ENCODE measurements at regions not wholly inside any gene's neighbourhood (a gene's known extent, or its start where the extent isn't known, plus 50 kb on each side); places are given as distances from the start of the nearest gene placed in this dataset.

- no peak overlapping the region for H3K9ac ChIP-seq
- no peaks in the 10 kb centered on the region for H3K36me3 Mint-ChIP-seq
- H3K4me1 ChIP-seq: peaks cover 19% of the 10 kb centered on the region
- H3K9me3 ChIP-seq (ENCODE audit: low read depth): no peaks in the 10 kb centered on the region
- H2AFZ ChIP-seq (replicated peaks): no peak overlapping the region
- H3K9me3 Mint-ChIP-seq: no peaks in the 10 kb centered on the region
- peaks cover 7% of the 10 kb centered on the region for H3K4me1 Mint-ChIP-seq
- TF ChIP-seq, protein P1, sequence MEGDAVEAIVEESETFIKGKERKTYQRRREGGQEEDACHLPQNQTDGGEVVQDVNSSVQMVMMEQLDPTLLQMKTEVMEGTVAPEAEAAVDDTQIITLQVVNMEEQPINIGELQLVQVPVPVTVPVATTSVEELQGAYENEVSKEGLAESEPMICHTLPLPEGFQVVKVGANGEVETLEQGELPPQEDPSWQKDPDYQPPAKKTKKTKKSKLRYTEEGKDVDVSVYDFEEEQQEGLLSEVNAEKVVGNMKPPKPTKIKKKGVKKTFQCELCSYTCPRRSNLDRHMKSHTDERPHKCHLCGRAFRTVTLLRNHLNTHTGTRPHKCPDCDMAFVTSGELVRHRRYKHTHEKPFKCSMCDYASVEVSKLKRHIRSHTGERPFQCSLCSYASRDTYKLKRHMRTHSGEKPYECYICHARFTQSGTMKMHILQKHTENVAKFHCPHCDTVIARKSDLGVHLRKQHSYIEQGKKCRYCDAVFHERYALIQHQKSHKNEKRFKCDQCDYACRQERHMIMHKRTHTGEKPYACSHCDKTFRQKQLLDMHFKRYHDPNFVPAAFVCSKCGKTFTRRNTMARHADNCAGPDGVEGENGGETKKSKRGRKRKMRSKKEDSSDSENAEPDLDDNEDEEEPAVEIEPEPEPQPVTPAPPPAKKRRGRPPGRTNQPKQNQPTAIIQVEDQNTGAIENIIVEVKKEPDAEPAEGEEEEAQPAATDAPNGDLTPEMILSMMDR (IDR thresholded peaks at IDR 0.05): no peak
- no peak for TF ChIP-seq EZH2phosphoT487 (IDR thresholded peaks at IDR 0.05)
- TF ChIP-seq EZH2 (IDR thresholded peaks at IDR 0.05): no peak
- no peak overlapping the region for H3K4me3 Mint-ChIP-seq
- no peak overlapping the region for H3K4me3 ChIP-seq
- no peaks in the 10 kb centered on the region for H4K20me1 ChIP-seq (ENCODE audit: low read depth)
- H3K27ac ChIP-seq: no peak overlapping the region
- H3K27ac Mint-ChIP-seq: no peak overlapping the region
- H3K27me3 Mint-ChIP-seq (ENCODE audit: insufficient read depth, low read depth): no peaks in the 10 kb centered on the region
- no peaks in the 10 kb centered on the region for H3K79me2 ChIP-seq (ENCODE audit: low read depth)
- no peaks in the 10 kb centered on the region for H3F3A ChIP-seq (ENCODE audit: low read depth)
- no peak for DNase-seq (ENCODE audit: low spot score)
- H3K4me2 ChIP-seq: no peak overlapping the region
- no peaks in the 10 kb centered on the region for H3K36me3 ChIP-seq
- H3K27me3 ChIP-seq: no peaks in the 10 kb centered on the region
Observed at GRCh38 chr6:84453499-84453898, 226.1 kb upstream of the CEP162 start.

- H4K20me1 ChIP-seq (ENCODE audit: low read depth): no peaks in the 10 kb centered on the region
- Mint-ChIP-seq H3K9me3 (no peaks in the 10 kb centered on the region), H3K27ac (no peak overlapping the region), H3K27me3 (ENCODE audit: insufficient read depth, low read depth) (no peaks in the 10 kb centered on the region), H3K36me3 (no peaks in the 10 kb centered on the region), H3K4me3 (no peak overlapping the region), H3K4me1 (peaks cover 7% of the 10 kb centered on the region)
- H2AFZ ChIP-seq (replicated peaks): no peak overlapping the region
- H3K79me2 ChIP-seq (ENCODE audit: low read depth): no peaks in the 10 kb centered on the region
- H3K27me3 ChIP-seq: no peaks in the 10 kb centered on the region
- H3F3A ChIP-seq (ENCODE audit: low read depth): no peaks in the 10 kb centered on the region
- H3K4me1 ChIP-seq: peaks cover 22% of the 10 kb centered on the region
- H3K4me3 ChIP-seq: no peak overlapping the region
- DNase-seq (ENCODE audit: low spot score): no peak
- peak overlapping the region; percentile 24 for H3K4me2 ChIP-seq
- no peaks in the 10 kb centered on the region for H3K9me3 ChIP-seq (ENCODE audit: low read depth)
- TF ChIP-seq EZH2 (IDR thresholded peaks at IDR 0.05): no peak
- no peak for TF ChIP-seq EZH2phosphoT487 (IDR thresholded peaks at IDR 0.05)
- no peaks in the 10 kb centered on the region for H3K36me3 ChIP-seq
- H3K9ac ChIP-seq: no peak overlapping the region
- H3K27ac ChIP-seq: peak overlapping the region; percentile 41
Observed at GRCh38 chr6:84450018-84450417, 222.6 kb upstream of the CEP162 start.

- H3K4me1 Mint-ChIP-seq: peaks cover 7% of the 10 kb centered on the region
- Histone ChIP-seq H4K20me1 (ENCODE audit: low read depth) (no peaks in the 10 kb centered on the region), H3K4me3 (no peak overlapping the region), H3K79me2 (ENCODE audit: low read depth) (no peaks in the 10 kb centered on the region), H3K4me2 (peak overlapping the region; percentile 24), H3K27ac (peak overlapping the region; percentile 41), H3K9me3 (ENCODE audit: low read depth) (no peaks in the 10 kb centered on the region), H3K27me3 (no peaks in the 10 kb centered on the region), H3K9ac (no peak overlapping the region), H3K4me1 (peaks cover 22% of the 10 kb centered on the region), H3K36me3 (no peaks in the 10 kb centered on the region), H2AFZ (replicated peaks) (no peak overlapping the region), H3F3A (ENCODE audit: low read depth) (no peaks in the 10 kb centered on the region)
- no peaks in the 10 kb centered on the region for H3K27me3 Mint-ChIP-seq (ENCODE audit: insufficient read depth, low read depth)
- H3K27ac Mint-ChIP-seq: no peak overlapping the region
- H3K9me3 Mint-ChIP-seq: no peaks in the 10 kb centered on the region
- TF ChIP-seq, protein P1 (IDR thresholded peaks at IDR 0.05): no peak
- no peak for TF ChIP-seq EZH2 (IDR thresholded peaks at IDR 0.05)
- no peak for TF ChIP-seq EZH2phosphoT487 (IDR thresholded peaks at IDR 0.05)
- peak; percentile 18 for DNase-seq (ENCODE audit: low spot score)
- no peaks in the 10 kb centered on the region for H3K36me3 Mint-ChIP-seq
- no peak overlapping the region for H3K4me3 Mint-ChIP-seq
Observed at GRCh38 chr6:84449220-84449619, 221.8 kb upstream of the CEP162 start.

DNA sequence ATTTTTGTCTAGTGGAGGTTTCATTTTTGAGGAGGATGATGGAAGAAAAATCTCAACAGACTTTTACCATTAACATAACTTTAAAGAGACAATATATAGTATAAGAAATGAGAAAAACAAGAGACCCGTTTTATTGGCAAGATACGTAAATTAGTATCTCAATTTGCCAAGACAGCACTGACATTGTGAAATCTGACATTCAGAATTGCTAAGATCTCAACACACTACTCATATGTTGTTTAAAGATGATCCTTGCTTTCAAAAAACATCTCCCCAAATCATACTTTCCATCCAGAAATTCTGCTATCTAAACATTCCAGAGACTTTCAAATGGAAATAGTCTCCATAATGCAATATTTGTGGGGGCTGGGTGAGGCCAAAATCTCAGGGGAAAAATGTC lies 220.9 kb upstream of the CEP162 start:
- no peak overlapping the region for H3K27ac ChIP-seq
- H3K36me3 ChIP-seq: no peaks in the 10 kb centered on the region
- peak overlapping the region; percentile 83 for H2AFZ ChIP-seq (replicated peaks)
- no peaks in the 10 kb centered on the region for H3K36me3 Mint-ChIP-seq
- no peak for DNase-seq (ENCODE audit: low spot score)
- no peak overlapping the region for H3K4me3 ChIP-seq
- TF ChIP-seq, protein P1 (IDR thresholded peaks at IDR 0.05): no peak
- no peak for TF ChIP-seq EZH2 (IDR thresholded peaks at IDR 0.05)
- no peak for TF ChIP-seq EZH2phosphoT487 (IDR thresholded peaks at IDR 0.05)
- no peaks in the 10 kb centered on the region for H3K9me3 ChIP-seq (ENCODE audit: low read depth)
- H4K20me1 ChIP-seq (ENCODE audit: low read depth): no peaks in the 10 kb centered on the region
- no peak overlapping the region for H3K27ac Mint-ChIP-seq
- H3K79me2 ChIP-seq (ENCODE audit: low read depth): no peaks in the 10 kb centered on the region
- no peaks in the 10 kb centered on the region for H3K27me3 ChIP-seq
- no peaks in the 10 kb centered on the region for H3K9me3 Mint-ChIP-seq
- H3K4me3 Mint-ChIP-seq: no peak overlapping the region
- peaks cover 7% of the 10 kb centered on the region for H3K4me1 Mint-ChIP-seq
- no peak overlapping the region for H3K4me2 ChIP-seq
- H3K4me1 ChIP-seq: peaks cover 22% of the 10 kb centered on the region
- no peaks in the 10 kb centered on the region for H3K27me3 Mint-ChIP-seq (ENCODE audit: insufficient read depth, low read depth)
- no peak overlapping the region for H3K9ac ChIP-seq
- H3F3A ChIP-seq (ENCODE audit: low read depth): no peaks in the 10 kb centered on the region

Measured in neural progenitor cell (in vitro differentiated cells).